Neural cell (in vitro differentiated cells): ENCODE measurements at regions not wholly inside any gene's neighbourhood (a gene's known extent, or its start where the extent isn't known, plus 50 kb on each side); places are given as distances from the start of the nearest gene placed in this dataset.

ENCODE experiments used
- CTCF ChIP-seq: fragments of 450-650 bp; IDR thresholded peaks from 2 replicates; pipeline ENCODE4 v1.5.1; 2014; ENCODE audit warnings: antibody characterized with exemption, mild to moderate bottlenecking, moderate library complexity; ENCODE audit not compliant: poor library complexity, severe bottlenecking
- EP300 ChIP-seq: fragments of 450-650 bp; conservative IDR thresholded peaks from 2 replicates; pipeline ENCODE4 v1.6.1; 2014; ENCODE audit warnings: antibody characterized with exemption, mild to moderate bottlenecking, moderate library complexity; ENCODE audit not compliant: poor library complexity, severe bottlenecking
- EZH2 ChIP-seq: fragments of 200-600, 300-800 bp; shearing (Covaris generic), sonication (generic); IDR thresholded peaks from 2 replicates; pipeline ENCODE4 v1.6.1; 2014; ENCODE audit warnings: antibody characterized with exemption, low read length, borderline replicate concordance, mild to moderate bottlenecking; ENCODE audit not compliant: insufficient read depth, poor library complexity, severe bottlenecking
- POLR2AphosphoS5 ChIP-seq: IDR thresholded peaks from 2 replicates; pipeline ENCODE4 v1.6.1; 2012
- TF ChIP-seq, protein P1 (sequence below): IDR thresholded peaks from 2 replicates; pipeline ENCODE4 v1.6.1; 2012; ENCODE audit warnings: borderline replicate concordance

DNA sequence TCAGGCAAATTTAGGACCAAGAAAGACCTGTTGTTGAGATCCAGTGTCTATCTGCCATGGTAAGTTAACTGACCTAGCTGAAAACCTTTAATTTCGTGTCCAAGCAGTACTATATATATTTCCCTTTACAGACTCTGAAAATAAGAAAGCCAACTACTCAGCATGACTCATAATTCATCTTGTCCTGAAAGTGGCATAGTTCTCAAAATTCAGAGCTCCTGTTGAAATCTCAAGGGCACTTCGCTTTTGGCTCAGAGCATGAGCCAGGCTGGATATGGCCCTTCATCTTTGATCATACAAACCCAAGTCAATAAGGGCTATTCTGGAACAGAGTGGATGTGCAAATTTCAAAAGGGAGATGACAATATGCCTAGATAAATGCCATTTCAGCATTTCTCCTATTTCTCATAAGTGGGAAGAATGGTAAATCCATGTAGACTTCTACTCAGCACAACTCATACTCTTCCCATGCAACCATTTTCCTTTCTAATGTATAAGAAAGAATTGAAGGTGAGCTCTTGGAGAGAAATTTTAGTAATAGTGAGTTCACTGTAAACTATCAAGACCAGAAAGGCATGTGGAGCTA is 567.9 kb upstream of the DAB2 start:
- TF ChIP-seq CTCF (no peak), POLR2AphosphoS5 (no peak), EZH2 (no peak), EP300 (no peak)
- TF ChIP-seq, protein P1, sequence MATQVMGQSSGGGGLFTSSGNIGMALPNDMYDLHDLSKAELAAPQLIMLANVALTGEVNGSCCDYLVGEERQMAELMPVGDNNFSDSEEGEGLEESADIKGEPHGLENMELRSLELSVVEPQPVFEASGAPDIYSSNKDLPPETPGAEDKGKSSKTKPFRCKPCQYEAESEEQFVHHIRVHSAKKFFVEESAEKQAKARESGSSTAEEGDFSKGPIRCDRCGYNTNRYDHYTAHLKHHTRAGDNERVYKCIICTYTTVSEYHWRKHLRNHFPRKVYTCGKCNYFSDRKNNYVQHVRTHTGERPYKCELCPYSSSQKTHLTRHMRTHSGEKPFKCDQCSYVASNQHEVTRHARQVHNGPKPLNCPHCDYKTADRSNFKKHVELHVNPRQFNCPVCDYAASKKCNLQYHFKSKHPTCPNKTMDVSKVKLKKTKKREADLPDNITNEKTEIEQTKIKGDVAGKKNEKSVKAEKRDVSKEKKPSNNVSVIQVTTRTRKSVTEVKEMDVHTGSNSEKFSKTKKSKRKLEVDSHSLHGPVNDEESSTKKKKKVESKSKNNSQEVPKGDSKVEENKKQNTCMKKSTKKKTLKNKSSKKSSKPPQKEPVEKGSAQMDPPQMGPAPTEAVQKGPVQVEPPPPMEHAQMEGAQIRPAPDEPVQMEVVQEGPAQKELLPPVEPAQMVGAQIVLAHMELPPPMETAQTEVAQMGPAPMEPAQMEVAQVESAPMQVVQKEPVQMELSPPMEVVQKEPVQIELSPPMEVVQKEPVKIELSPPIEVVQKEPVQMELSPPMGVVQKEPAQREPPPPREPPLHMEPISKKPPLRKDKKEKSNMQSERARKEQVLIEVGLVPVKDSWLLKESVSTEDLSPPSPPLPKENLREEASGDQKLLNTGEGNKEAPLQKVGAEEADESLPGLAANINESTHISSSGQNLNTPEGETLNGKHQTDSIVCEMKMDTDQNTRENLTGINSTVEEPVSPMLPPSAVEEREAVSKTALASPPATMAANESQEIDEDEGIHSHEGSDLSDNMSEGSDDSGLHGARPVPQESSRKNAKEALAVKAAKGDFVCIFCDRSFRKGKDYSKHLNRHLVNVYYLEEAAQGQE = no peak
